Skin epidermis (tissue), 12 donors: ENCODE measurements at regions not wholly inside any gene's neighbourhood (a gene's known extent, or its start where the extent isn't known, plus 50 kb on each side); places are given as distances from the start of the nearest gene placed in this dataset.
"Not testable (repeated sequence)": the region's sequence is repeated elsewhere in the genome, so short reads cannot be mapped to it uniquely, and the experiment has no call there.

Experiments
- H3K27ac ChIP-seq, 21 experiments: fragments of 200-600 bp; sonication (generic) in 11 of 21; one replicate each; pipeline ENCODE4 v1.5.0; 2020; ENCODE audit warnings: mild to moderate bottlenecking in 3 of 21, inconsistent platforms in 2 of 21, moderate library complexity in 2 of 21
- H3K4me3 ChIP-seq, 7 experiments: fragments of 200-600 bp; sonication (generic) in 2 of 7; one replicate each; pipeline ENCODE4 v1.5.0; 2020; ENCODE audit warnings: inconsistent platforms in 2 of 7, mild to moderate bottlenecking in 2 of 7, moderate library complexity in 1 of 7

DNA sequence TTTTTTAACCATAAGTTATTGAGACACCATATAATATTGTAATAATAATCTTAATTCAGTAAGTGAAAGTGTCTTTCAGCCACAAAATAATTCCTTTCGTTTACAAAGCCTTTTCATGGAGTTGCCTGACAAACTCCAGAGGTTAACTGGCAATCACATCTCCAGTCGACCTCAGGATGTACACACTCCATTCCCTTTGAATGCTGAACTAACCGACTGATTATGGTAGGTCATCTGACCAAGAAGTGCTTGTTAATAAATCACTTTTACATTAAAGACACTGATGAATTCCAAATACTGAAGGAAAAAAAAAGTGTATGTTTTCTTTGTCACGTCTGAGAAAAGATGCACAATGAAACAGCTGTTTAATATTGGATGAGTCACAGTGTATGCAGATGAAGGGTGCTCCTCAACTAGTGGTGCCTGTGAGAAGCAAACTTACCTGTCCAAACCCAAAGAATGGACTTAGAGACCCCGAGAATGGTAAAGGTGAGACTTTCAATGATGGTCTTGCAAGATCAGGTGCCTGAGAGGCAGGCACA lies 348.1 kb upstream of the VWC2 start:
- H3K27ac ChIP-seq, result no peak overlapping the region
- no peak overlapping the region for H3K4me3 ChIP-seq

DNA sequence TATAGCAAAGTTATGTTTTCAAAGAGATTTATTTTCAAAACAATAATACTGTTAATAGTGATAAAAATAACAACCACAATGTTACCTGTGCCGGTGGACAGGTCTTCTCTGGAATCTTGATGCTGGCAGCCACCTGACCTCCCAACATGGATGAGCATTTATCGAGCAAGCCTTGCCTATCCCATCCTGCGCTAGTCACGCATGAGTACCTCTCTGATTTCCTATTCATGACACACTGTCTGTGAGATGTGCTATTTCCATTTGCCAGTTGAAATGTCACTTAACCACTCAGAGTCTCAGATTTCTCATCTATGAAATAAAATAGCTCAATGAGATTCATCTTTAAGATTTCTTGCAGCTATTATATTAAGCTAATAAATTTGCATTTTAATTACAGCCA lies 341.2 kb upstream of the VWC2 start:
- Histone ChIP-seq H3K4me3 (no peak overlapping the region), H3K27ac (no peak overlapping the region)

DNA sequence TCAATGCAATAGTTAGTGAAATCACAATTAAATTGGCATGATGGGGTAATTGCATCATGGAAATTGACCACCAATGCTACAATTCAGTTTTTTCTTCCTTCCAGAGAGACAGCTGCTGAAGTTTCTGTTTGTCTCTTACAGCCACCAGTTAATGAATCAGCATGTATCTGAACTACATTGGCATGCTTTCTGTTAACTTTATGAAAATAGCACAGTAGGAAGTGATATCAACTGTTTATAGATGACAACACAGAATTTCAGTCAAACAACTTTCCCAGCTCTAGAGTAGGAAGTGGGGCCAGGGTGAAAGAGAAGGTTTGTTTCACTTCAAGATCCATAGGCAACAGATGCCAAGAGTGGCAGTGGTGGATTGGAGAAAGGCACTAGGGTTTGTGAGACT lies 339.6 kb upstream of the VWC2 start:
- Histone ChIP-seq H3K4me3 (no peak overlapping the region), H3K27ac (no peak overlapping the region)

DNA sequence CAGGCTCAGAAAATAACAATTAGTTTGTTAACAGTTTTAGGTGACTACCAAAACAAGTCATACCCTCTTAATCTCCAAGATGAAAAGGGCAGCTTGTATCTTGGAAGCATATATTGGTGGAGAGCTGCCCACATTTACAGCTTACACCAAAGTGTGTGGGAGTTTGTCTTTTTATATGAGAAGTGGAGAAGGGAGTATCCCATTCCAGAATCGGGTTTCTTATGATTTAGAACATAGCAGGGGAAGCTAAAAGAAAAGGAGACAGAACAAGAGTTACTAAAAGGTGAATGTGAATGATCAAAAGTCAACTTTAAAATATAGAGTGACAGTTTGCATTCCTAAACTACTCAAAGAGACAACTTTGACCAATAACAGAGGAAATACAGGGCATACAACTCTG lies 338.6 kb upstream of the VWC2 start:
- Histone ChIP-seq H3K4me3 (no peak overlapping the region), H3K27ac (no peak overlapping the region)

DNA sequence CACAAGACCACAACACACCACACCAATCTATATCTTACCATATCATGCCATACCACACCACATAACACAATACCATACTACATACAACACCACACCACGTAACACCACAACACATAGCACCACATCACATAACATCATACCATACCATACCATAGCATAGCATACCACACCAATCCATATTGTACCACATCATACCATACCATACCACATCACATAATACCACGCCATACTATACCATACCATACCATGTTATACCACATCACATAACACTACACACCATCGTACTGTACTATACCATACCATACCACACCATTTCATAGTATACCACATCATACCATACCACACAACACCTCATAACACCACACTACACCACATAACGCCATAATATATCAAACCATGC lies 335.2 kb upstream of the VWC2 start:
- H3K4me3 ChIP-seq, result no peak overlapping the region
- H3K27ac ChIP-seq, result no peak overlapping the region

DNA sequence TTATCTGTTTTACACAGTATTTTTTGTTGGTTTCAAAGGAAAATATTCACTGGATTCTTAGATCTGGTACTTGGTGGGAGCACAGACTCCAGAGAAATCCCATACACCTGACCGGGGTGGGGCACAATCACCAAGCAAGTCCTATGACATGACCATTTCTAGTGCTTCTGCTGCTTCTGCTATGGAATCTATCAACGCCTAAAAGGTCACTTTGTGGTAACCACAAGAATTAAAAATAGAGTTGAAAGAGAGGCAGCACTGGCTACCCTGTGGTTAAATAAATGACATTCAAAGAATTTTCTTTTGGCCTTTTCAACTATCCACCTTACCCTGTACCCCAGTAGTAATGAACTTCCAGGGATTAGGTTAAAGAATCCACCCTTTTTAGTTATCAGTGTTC lies 329.9 kb upstream of the VWC2 start:
- H3K27ac ChIP-seq, result no peak overlapping the region
- no peak overlapping the region for H3K4me3 ChIP-seq

DNA sequence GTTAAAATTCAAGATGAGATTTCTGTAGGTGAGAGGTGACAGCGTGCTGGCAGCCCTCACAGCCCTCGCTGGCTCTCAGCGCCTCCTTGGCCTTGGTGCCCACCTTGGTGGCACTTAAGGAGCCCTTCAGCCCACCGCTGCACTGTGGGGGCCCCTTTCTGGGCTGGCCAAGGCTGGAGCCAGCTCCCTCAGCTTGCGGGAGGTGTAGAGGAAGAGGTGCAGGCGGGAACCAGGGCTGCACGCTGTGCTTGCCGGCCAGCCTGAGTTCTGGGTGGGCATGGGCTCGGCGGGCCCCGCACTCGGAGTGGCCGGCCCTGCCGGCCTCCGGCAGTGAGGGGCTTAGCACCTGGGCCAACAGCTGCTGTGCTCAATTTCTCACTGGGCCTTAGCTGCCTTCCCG lies 320.0 kb upstream of the VWC2 start:
- Histone ChIP-seq H3K27ac (no peak overlapping the region), H3K4me3 (no peak overlapping the region)

DNA sequence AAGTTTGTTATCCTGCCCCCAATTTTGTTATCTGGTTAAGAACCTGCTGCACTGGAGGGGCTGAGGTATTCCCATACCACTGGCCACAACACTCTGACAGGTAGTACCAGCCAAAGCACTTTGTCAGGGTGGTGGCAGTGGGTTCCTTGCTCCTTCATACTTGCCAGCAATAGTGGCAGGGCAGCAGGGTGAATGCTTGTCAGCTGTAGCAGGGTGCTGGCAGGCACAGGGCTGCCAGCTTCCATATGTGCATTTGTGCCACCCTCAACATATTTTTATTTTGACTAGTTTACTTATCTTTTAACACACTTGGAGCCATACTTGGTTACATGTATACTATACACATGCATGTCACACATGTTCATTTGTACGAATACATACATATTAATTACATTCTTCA lies 294.0 kb upstream of the VWC2 start:
- Histone ChIP-seq H3K27ac (no peak overlapping the region), H3K4me3 (no peak overlapping the region)

DNA sequence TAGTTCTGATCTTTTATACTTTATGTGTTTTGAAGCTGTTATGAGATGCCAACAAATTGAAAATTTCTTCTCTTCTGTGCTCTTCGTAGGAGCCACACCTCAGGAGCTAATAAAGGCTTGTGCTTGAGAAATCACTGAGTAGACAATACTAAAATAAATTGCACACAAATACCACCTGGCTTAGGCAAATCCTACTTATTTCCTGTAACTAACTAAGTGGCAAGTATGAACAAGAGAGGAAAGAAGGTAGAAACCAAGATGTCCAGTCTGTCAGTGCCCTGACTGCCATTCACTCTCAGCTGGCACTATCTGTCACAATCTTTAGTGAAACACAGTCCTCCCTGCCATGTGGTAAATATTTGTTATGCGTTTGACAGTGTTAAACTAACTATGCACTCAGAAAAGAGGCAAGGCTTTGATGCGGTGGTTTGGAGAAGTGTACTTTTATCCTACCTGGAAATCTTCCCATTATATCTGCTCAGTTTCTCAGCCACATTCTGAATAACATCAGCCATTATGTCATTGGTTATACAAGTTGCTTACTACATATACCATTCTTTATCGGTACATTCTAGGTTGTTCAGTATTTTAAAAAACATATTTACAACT lies 293.4 kb upstream of the VWC2 start:
- Histone ChIP-seq H3K4me3 (no peak overlapping the region), H3K27ac (no peak overlapping the region)

DNA sequence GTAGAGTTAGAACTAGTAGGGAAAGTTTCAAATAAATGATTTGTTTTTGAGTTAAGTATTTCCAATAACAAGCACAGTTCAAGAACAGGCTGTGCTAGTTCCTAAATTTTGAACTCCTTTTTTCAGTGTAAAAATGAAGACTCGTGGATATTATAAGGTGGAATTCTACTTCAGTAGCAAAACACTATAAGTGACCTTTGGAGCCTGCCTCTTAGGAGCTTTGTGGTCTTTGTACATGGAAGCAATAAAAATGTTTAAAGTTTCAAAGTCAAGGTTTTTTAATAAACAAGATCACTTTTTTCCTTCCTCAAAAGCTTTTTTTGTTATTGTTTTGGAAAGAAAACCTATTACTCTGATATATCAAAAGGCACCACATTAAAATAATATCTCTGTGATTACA lies 292.4 kb upstream of the VWC2 start:
- Histone ChIP-seq H3K27ac (no peak overlapping the region), H3K4me3 (no peak overlapping the region)

DNA sequence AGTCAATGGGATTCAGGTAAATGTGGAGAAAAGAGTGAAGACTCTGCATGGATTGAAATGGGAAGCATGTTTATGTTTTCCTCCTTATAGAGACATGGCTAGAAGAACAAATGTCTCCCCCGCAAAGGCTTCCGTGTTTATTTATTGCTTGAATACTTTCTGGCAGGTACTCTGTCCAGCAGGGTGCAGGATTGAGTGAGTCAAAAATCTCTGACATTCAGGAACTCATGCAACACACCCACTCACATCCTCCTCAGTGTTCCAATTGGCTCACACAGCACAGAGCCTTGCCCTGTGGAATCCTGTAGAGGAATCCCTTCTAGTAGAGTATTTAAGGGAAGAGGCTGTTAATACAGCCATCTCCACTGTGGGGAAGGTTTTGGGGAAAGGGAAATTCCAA lies 290.3 kb upstream of the VWC2 start:
- H3K4me3 ChIP-seq, result no peak overlapping the region
- H3K27ac ChIP-seq, result no peak overlapping the region

DNA sequence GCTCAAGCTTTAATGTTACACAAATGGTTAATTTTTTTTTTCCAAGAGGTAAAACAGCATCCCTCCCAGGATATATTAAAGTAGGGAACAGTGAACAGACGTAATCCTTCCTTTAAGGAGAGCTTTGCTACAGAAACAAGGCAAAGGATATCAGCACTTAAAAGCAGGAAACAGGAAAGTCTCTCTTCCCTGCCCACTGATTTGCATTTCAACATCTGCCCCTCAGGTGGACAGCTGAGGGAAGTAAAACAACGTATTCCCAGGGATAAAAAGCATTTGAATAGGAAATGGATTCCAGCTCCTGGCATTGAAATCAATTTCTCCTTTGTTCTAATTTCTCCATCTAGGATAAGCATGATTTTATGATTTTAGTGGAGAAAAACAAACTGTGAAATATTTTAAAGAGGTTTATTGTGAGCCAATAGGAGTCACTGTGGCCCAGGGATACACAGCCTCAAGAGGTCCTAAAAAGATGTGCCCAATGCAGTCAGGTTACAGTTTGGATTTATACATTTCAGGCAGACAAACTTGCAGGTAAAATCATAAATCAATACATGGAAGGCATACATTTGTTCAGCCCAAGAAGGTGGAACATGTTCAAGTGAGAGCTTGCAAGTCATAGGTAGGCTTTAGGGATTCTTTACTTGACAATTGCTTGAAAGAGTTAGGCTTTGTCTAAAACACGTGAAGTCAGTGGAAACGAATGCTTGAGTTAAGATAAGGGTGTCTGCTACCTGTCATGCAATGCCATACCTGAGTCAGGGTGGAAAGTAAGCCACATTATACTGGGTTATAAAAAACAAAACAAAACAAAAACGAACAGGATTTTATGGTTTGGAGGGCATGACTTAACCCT lies 286.2 kb upstream of the VWC2 start:
- no peak overlapping the region for H3K27ac ChIP-seq

DNA sequence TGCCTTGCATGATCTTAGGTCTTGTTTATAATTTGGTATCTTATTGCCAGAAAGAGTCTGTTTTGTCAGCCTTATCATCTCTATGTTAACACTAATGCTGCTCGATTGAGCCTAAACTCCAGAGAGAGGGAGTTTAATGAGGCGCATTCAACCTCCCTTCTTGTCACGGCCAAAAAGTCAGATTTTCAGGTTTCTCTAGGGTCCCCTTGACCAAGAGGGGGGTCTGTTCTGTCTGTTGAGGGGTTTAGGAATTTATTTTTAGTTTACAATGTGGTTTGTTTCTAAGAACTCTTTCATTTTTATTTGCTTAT lies 285.7 kb upstream of the VWC2 start:
- H3K4me3 ChIP-seq, result no peak overlapping the region
- H3K27ac ChIP-seq, result no peak overlapping the region

More for the DNA sequence above, 286.2 kb upstream of the VWC2 start:
- no peak overlapping the region for H3K4me3 ChIP-seq

DNA sequence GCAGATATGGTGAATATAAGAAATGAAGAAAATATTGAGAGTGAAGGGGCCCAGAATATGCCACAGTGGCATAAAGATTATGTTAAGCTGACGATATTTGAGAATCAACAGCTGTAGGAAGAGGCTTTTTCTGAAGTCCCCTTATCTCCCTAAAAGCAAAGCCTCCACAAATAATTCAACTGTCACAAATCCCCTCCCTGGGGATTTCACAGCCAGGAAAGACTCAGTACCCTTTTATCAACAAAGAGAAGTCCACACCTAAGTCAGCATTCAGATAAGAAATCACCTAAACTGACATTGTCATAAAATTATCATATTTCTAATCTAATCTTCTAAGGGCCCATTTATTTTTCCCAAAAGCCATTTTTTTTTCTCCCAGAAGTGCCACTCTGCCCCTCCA lies 284.9 kb upstream of the VWC2 start:
- H3K27ac ChIP-seq, result no peak overlapping the region
- H3K4me3 ChIP-seq, result no peak overlapping the region

DNA sequence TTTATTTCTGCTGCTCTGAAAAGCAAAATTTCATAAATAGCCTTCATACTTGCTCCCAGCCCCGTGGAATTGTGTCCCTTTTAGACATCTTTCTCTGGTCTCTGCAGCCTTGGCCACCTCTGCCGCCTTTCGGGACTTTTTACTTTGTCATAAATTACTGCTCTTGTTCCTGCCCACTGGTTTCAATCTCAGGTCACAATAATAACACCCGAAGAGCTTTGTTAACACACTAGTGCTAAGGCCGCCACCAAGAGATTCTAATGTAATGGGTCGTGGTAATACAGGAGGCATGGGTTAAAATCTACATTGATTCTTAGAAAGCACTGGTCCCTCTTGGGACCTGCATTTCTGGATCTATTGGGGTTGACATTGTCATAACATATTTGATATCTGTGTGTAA lies 276.0 kb upstream of the VWC2 start:
- Histone ChIP-seq H3K4me3 (no peak overlapping the region), H3K27ac (no peak overlapping the region)

DNA sequence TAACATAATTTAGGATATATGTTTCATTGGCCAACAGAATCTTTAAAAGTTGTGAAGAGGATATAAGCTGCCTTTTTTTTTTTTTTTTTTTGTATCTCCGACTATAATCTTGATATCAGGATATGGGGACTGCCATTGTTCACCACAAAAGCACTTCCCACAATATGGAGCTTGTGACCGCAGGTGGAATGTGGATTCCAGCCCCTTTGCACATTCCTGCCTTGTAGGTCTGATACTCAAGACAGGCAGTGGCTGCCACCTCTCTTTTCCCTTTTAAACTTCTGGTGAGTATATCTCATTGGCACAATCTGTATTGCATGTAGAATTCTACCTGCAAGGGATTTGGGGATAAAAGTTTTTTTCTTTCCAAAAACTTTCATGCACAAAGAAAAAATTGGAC lies 272.7 kb upstream of the VWC2 start:
- Histone ChIP-seq H3K4me3 (no peak overlapping the region), H3K27ac (no peak overlapping the region)

DNA sequence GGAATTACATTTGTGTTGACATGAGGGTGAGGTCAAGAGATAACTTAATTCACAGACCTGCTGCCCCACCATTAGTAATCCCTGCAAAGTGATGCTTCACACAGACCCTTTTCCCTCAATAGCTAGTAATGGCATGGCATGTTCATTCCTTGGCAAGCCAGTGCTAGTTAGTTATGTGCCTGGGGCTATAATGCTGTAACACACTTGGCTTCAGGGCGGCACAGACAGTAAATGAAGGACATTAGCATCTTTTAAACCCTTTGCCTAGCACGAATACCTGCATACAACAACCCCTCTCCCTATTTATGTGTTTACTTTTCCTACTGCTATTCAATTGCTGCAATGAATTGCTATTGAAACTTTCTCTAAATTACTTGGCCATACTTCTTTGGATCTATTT lies 266.2 kb upstream of the VWC2 start:
- H3K27ac ChIP-seq, H3K4me3 ChIP-seq: not testable (repeated sequence)

DNA sequence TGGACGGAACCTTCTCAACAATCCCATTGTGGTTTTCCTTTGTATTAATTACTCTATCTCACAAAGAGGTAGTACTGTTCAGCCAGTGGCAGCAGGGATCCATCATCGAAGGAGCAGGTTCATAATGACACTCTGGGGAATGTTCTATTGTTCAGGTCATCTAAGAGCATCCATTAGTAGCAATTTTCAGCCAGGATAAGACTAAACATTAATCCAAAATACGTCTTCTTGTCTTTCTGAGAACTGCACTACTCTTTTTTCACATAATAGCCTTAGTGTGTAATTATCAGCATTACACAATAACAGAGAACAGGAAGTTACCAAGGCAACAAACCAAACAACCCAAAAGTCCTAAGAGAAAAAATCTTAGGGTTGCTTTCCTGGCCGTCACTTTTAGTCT lies 259.5 kb upstream of the VWC2 start:
- Histone ChIP-seq H3K27ac (no peak overlapping the region), H3K4me3 (no peak overlapping the region)

DNA sequence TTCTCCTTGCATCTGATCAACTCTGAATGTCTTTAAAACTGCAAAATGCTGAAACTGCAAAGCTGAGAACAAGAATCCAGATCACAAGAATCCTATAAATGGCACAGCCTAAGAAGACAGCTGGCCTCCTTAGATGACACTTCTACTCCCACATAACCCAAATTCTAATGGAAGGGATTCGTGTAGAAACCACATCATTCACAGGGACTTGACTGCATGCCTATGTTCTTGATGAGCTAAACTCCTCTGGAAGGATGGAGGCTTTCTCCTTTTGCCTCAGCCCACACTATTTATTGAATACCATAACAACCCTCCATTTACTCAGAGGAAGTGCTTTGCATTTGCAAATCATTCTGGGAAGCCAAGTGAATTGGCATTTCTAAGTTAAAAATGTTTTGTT lies 252.5 kb upstream of the VWC2 start:
- Histone ChIP-seq H3K27ac (no peak overlapping the region), H3K4me3 (no peak overlapping the region)

DNA sequence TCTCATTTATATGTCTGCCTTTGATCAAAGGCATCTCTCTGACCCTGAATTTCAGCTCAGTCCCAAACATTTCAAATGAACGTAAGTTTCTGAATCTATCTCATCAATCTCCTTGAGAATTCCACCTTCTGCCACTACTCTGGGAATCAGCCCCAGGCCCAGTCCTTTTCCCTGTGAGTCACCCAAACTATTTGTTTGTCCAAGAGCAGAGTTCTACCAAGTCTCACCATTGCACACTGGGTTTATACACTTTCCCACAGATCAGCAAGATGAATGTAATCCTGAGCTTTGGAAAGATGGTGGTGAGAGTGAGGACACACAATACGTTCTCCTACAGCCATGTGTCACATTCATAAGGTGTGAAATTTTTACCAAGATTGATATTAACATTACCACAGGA lies 251.3 kb upstream of the VWC2 start:
- no peak overlapping the region for H3K4me3 ChIP-seq
- no peak overlapping the region for H3K27ac ChIP-seq

DNA sequence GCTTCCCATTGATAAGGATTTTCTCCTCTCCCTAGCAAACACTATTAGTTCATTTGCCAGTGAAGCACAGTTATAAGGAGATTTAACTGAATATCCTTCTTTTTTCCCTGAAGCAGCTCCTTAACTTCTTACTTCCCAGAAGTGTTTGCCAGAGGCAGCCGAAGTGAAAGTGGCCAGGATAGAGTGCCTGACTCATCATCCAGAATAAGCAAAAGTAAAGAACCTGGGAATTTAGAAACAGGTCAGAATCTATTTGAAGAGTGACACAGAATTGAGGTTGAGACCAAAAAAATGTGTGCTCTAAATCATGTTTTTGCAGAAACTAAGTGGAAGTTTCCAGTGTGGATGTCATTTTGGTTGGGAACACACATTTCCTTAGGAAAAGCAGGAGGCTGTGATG lies 249.6 kb upstream of the VWC2 start:
- Histone ChIP-seq H3K27ac (no peak overlapping the region), H3K4me3 (no peak overlapping the region)

DNA sequence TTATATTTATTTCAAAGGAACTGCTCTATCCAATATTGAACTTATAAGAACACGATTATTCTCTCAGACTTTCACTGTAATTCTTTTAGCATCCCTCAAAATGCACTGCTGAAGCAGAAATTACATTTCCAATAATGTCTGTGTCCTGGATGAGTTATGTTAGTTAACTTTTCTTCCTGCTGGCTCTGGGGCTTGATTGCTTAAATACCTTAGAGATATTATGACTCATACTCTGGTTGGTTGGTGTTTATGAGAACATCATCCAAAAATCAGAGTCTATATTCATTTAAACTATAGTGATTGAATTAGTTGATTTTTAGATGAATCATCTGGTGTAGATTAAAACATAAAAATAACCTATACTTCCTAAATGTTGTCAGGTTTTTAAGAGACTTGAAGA lies 246.3 kb upstream of the VWC2 start:
- Histone ChIP-seq H3K4me3 (no peak overlapping the region), H3K27ac (no peak overlapping the region)
